Mesendoderm (in vitro differentiated cells): ENCODE measurements at regions not wholly inside any gene's neighbourhood (a gene's known extent, or its start where the extent isn't known, plus 50 kb on each side); places are given as distances from the start of the nearest gene placed in this dataset.

Experiments used
- DNase-seq: peaks from one replicate; pipeline ENCODE4 v3.0.0; 2013
- H2AK5ac ChIP-seq: 2 replicates; pipeline ENCODE4 v1.6.1; 2013; ENCODE audit warnings: low read length, inconsistent platforms
- H2BK120ac ChIP-seq: 2 replicates; pipeline ENCODE4 v1.6.1; 2013; ENCODE audit warnings: low read depth, mild to moderate bottlenecking, low read length, moderate library complexity, mixed read lengths
- H2BK15ac ChIP-seq: replicated peaks from 2 replicates; pipeline ENCODE4 v1.6.1; 2013; ENCODE audit warnings: low read depth, mild to moderate bottlenecking, moderate library complexity
- H2BK5ac ChIP-seq: 2 replicates; pipeline ENCODE4 v1.6.1; 2013; ENCODE audit warnings: low read length, inconsistent platforms
- H3K18ac ChIP-seq: 2 replicates; pipeline ENCODE4 v1.6.1; 2013; ENCODE audit warnings: mild to moderate bottlenecking, low read length, mixed read lengths
- H3K23ac ChIP-seq: one replicate; pipeline ENCODE4 v1.6.1; 2013; ENCODE audit warnings: low read length
- H3K27ac ChIP-seq: 2 replicates; pipeline ENCODE4 v1.5.1; 2013; ENCODE audit warnings: low read depth, mild to moderate bottlenecking, inconsistent platforms, low read length, moderate library complexity
- H3K27me3 ChIP-seq: 2 replicates; pipeline ENCODE4 v1.6.1; 2013; ENCODE audit warnings: low read length, control low read depth, mild to moderate bottlenecking, inconsistent platforms; ENCODE audit not compliant: insufficient read depth, poor library complexity
- H3K36me3 ChIP-seq: 2 replicates; pipeline ENCODE4 v1.6.1; 2013; ENCODE audit warnings: low read length, inconsistent platforms; ENCODE audit not compliant: control insufficient read depth, insufficient read depth
- H3K4ac ChIP-seq: one replicate; pipeline ENCODE4 v1.6.1; 2013; ENCODE audit warnings: low read depth, mild to moderate bottlenecking, low read length, moderate library complexity
- H3K4me1 ChIP-seq: 2 replicates; pipeline ENCODE4 v1.6.1; 2013; ENCODE audit warnings: low read depth, low read length, inconsistent platforms; ENCODE audit not compliant: control insufficient read depth
- H3K4me2 ChIP-seq: 2 replicates; pipeline ENCODE4 v1.6.1; 2013; ENCODE audit warnings: low read length
- H3K4me3 ChIP-seq: 2 replicates; pipeline ENCODE4 v1.5.1; 2013; ENCODE audit warnings: mild to moderate bottlenecking, low read length
- H3K56ac ChIP-seq: one replicate; pipeline ENCODE4 v1.6.1; 2013; ENCODE audit warnings: low read length
- H3K79me1 ChIP-seq: 2 replicates; pipeline ENCODE4 v1.6.1; 2013; ENCODE audit warnings: low read length, inconsistent platforms
- H3K79me2 ChIP-seq: 2 replicates; pipeline ENCODE4 v1.6.1; 2013; ENCODE audit warnings: mild to moderate bottlenecking, low read length; ENCODE audit not compliant: control insufficient read depth, insufficient read depth
- H3K9ac ChIP-seq: 2 replicates; pipeline ENCODE4 v1.6.1; 2013; ENCODE audit warnings: low read length, inconsistent platforms
- H4K5ac ChIP-seq: one replicate; pipeline ENCODE4 v1.6.1; 2013; ENCODE audit warnings: low read length
- H4K8ac ChIP-seq: one replicate; pipeline ENCODE4 v1.6.1; 2013; ENCODE audit warnings: low read depth, mild to moderate bottlenecking, control low read depth, low read length, moderate library complexity
- WGBS: extraction: QIAGEN DNeasy Blood & Tissue Kit; methylation state at CpG from one replicate; pipeline ENCODE4 v1.1.7; 2013; ENCODE audit warnings: low lambda C conversion rate, missing lambda C conversion rate; ENCODE audit not compliant: insufficient coverage; ENCODE audit errors: extremely low coverage; 5-methylcytosine and 5-hydroxymethylcytosine counted together

GRCh38 chr2:16121231-16121985 lies 181.1 kb downstream of the MYCN start:
- Histone ChIP-seq H3K27me3 (no peaks in the 10 kb centered on the region), H3K56ac (no peak overlapping the region), H2BK15ac (no peak overlapping the region), H3K27ac (no peak overlapping the region), H3K18ac (no peak overlapping the region), H3K4ac (no peak overlapping the region), H3K4me2 (no peak overlapping the region), H3K4me3 (no peak overlapping the region), H2BK120ac (no peak overlapping the region), H3K36me3 (no peaks in the 10 kb centered on the region), H3K79me2 (no peaks in the 10 kb centered on the region), H3K4me1 (no peaks in the 10 kb centered on the region), H3K9ac (no peak overlapping the region), H3K23ac (no peak overlapping the region), H4K8ac (no peak overlapping the region), H3K79me1 (no peaks in the 10 kb centered on the region), H4K5ac (no peak overlapping the region), H2AK5ac (no peak overlapping the region), H2BK5ac (no peak overlapping the region)
- no peak for DNase-seq
- WGBS: no CpG with 5 or more reads among the region's 7 CpGs

DNA sequence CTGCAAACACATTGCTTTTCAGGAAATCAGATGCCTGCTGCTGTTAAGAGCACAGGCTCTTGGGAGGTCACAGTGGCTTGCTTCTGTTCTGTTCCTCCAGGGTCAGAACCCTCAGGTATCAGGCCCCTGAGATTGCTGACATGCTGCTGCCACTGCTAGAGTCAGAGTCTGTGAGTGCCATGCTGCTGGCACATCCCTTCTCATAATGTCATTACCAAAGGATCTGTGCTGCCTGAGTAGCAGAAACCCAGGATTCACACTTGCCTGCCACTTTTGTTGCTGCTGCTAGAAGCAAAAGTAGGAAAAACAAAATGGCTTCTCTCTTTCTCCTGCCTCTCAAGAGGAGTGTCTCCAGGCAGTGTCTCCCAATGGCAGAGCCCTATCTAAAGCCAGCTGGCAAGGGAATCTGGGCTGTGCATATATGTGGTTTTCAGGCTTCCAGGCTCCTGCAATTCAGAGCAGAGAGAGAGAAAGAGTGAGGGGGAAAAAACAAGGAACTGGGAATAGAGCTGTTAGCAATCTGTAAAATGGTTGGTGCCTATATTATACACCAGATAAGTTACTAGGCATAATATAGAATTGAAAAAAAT lies 180.3 kb downstream of the MYCN start:
- Histone ChIP-seq H3K18ac (no peak overlapping the region), H3K4ac (no peak overlapping the region), H3K23ac (no peak overlapping the region), H4K8ac (no peak overlapping the region), H3K56ac (no peak overlapping the region), H3K36me3 (no peaks in the 10 kb centered on the region), H3K27ac (no peak overlapping the region), H4K5ac (no peak overlapping the region), H3K4me2 (no peak overlapping the region), H3K79me2 (no peaks in the 10 kb centered on the region), H3K4me1 (no peaks in the 10 kb centered on the region), H2AK5ac (no peak overlapping the region), H3K9ac (no peak overlapping the region), H2BK120ac (no peak overlapping the region), H2BK5ac (no peak overlapping the region), H3K27me3 (no peaks in the 10 kb centered on the region), H3K4me3 (no peak overlapping the region), H2BK15ac (no peak overlapping the region), H3K79me1 (no peaks in the 10 kb centered on the region)
- DNase-seq: no peak

GRCh38 chr2:16119741-16120140 lies 179.4 kb downstream of the MYCN start:
- no CpG with 5 or more reads among the region's 3 CpGs for WGBS
- no peaks in the 10 kb centered on the region for H3K79me1 ChIP-seq
- no peak overlapping the region for H3K18ac ChIP-seq
- no peak overlapping the region for H4K5ac ChIP-seq
- H2BK5ac ChIP-seq: no peak overlapping the region
- no peak for DNase-seq
- no peaks in the 10 kb centered on the region for H3K79me2 ChIP-seq
- no peak overlapping the region for H3K56ac ChIP-seq
- no peaks in the 10 kb centered on the region for H3K4me1 ChIP-seq
- no peaks in the 10 kb centered on the region for H3K27me3 ChIP-seq
- H2AK5ac ChIP-seq: no peak overlapping the region
- no peak overlapping the region for H4K8ac ChIP-seq
- no peak overlapping the region for H3K4ac ChIP-seq
- H2BK120ac ChIP-seq: no peak overlapping the region
- no peak overlapping the region for H3K4me3 ChIP-seq
- no peak overlapping the region for H3K4me2 ChIP-seq
- no peak overlapping the region for H3K27ac ChIP-seq
- H3K23ac ChIP-seq: no peak overlapping the region
- no peaks in the 10 kb centered on the region for H3K36me3 ChIP-seq
- no peak overlapping the region for H3K9ac ChIP-seq
- H2BK15ac ChIP-seq: no peak overlapping the region

DNA sequence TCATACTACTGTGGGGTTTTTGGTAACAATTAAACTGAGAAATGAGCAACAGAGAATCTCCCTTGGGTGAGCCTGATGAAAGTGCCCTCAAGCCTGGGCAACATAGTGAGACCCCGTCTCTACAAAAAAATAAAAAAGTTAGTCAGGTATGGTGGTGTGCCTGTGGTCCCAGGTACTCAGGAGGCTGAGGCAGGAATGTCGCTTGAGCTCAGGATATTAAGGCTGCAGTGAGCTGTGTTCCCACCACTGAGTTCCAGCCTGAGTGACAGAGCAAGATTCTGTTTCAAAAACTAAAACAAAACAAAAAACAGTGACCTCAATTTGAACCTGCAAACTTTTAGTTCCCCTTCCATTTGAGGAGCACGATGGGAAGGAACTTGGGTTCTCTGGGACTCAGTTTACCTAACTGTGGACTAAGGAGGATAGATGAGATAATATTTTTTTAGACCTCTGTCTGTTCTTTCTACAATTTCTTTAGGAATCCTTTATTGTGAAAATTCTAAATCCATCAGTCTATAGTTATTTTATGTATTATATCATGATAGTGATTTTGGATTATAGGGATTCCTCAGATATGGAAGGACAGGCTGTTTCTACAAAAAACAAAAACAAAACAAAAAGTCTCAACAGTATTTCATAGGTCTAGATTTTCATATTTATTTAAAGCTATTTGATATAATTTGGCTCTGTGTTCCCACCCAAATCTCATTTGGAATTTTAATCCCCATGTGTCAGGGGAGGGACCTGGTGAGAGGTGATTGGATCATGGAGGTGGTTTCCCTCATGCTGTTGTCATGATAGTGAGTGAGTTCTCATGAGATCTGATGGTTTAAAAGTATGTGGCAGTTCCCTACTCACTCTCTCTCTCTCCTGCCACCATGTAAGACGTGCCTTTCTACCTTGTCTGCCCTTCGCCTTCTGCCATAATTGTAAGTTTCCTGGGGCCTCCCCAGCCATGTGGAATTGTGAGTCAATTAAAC lies 178.6 kb downstream of the MYCN start:
- no peak overlapping the region for H4K5ac ChIP-seq
- H2BK5ac ChIP-seq: no peak overlapping the region
- no peaks in the 10 kb centered on the region for H3K27me3 ChIP-seq
- no peak overlapping the region for H3K23ac ChIP-seq
- no peak overlapping the region for H3K56ac ChIP-seq
- H3K18ac ChIP-seq: no peak overlapping the region
- H4K8ac ChIP-seq: no peak overlapping the region
- no peak overlapping the region for H3K4ac ChIP-seq
- WGBS: no CpG with 5 or more reads among the region's 5 CpGs
- no peaks in the 10 kb centered on the region for H3K4me1 ChIP-seq
- DNase-seq: no peak
- no peak overlapping the region for H3K9ac ChIP-seq
- no peak overlapping the region for H3K4me2 ChIP-seq
- no peak overlapping the region for H3K4me3 ChIP-seq
- H3K79me1 ChIP-seq: no peaks in the 10 kb centered on the region
- H3K36me3 ChIP-seq: no peaks in the 10 kb centered on the region
- H2BK15ac ChIP-seq: no peak overlapping the region
- H2BK120ac ChIP-seq: no peak overlapping the region
- H3K27ac ChIP-seq: no peak overlapping the region
- no peak overlapping the region for H2AK5ac ChIP-seq
- H3K79me2 ChIP-seq: no peaks in the 10 kb centered on the region

DNA sequence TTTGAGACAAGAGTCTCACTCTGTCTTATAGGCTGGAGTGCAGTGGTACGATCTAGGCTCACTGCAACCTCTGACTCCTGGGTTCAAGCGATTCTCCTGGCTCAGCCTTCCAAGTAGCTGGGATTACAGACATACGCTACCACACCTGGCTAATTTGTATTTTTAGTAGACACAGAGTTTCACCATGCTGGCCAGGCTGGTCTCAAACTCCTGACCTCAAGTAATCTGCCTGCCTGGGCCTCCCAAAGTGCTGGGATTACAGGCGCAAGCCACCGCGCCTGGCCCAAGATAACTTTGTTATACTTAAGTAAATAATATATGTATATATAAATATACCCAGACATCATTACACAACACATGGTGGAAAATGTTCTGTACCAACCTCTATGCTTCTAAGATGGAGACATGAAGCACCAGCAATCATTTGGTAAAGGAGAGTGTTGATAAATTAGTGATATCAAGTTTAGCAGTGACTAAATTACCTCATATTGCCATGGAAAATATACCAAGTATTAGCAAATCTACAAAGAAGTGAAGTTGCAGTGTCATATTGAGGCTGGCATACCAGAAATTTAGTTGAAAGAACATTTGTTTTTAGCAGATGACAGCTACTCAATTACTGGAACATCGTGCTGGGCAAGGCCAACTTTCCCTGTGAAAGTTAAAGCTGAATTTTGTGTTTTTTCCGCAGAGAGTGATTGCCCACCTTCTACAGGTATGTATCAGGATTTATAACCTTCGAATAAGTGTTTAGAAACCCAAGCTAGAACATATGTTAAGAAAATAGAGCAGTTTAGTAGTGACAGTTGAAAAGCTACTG lies 177.7 kb downstream of the MYCN start:
- Histone ChIP-seq H3K4me1 (no peaks in the 10 kb centered on the region), H2BK15ac (no peak overlapping the region), H3K4me2 (no peak overlapping the region), H3K36me3 (no peaks in the 10 kb centered on the region), H3K79me1 (no peaks in the 10 kb centered on the region), H3K27ac (no peak overlapping the region), H2AK5ac (no peak overlapping the region), H3K56ac (no peak overlapping the region), H3K9ac (no peak overlapping the region), H3K4ac (no peak overlapping the region), H3K79me2 (no peaks in the 10 kb centered on the region), H2BK5ac (no peak overlapping the region), H3K18ac (no peak overlapping the region), H3K4me3 (no peak overlapping the region), H3K27me3 (no peaks in the 10 kb centered on the region), H4K8ac (no peak overlapping the region), H3K23ac (no peak overlapping the region), H2BK120ac (no peak overlapping the region), H4K5ac (no peak overlapping the region)
- no CpG with 5 or more reads among the region's 9 CpGs for WGBS
- no peak for DNase-seq
